HEK293 (cell line): ENCODE measurements at regions not wholly inside any gene's neighbourhood (a gene's known extent, or its start where the extent isn't known, plus 50 kb on each side); places are given as distances from the start of the nearest gene placed in this dataset.

ENCODE experiments used
- CTCF ChIA-PET: fragments of 350-600 bp; formaldehyde crosslinking; extraction: SDS; loops from one replicate; lab custom pipeline; 2021; ENCODE audit warnings: antibody characterized with exemption; lab: Yijun Ruan, JAX
- POLR2A ChIA-PET: fragments of 300-600 bp; formaldehyde crosslinking; extraction: SDS; loops from one replicate; lab custom pipeline; 2020; ENCODE audit warnings: antibody characterized with exemption, inconsistent platforms; lab: Yijun Ruan, JAX
- H3K27ac ChIP-seq: fragments of 200-500 bp; sonication (Bioruptor generic); 2 replicates; pipeline ENCODE4 v1.5.1; 2014; ENCODE audit warnings: low read depth, low read length, control low read depth, inconsistent platforms; ENCODE audit errors: extremely low read depth
- H3K36me3 ChIP-seq, 2 experiments: fragments of 200-500 bp in 1 of 2; sonication (Bioruptor generic) in 1 of 2; 1 replicate in 1 of 2; 2 replicates in 1 of 2; pipeline ENCODE4 v1.5.1; 2014 to 2017; ENCODE audit warnings: inconsistent platforms in 2 of 2, low read length in 2 of 2; ENCODE audit not compliant: control insufficient read depth in 2 of 2, insufficient read depth in 1 of 2
- H3K4me1 ChIP-seq: fragments of 200-500 bp; sonication (Bioruptor generic); 2 replicates; pipeline ENCODE4 v1.5.1; 2014; ENCODE audit warnings: mild to moderate bottlenecking, low read length, inconsistent platforms; ENCODE audit not compliant: control insufficient read depth, insufficient read depth
- H3K4me3 ChIP-seq: 2 replicates; pipeline ENCODE4 v1.5.1; 2011; ENCODE audit warnings: low read depth, mild to moderate bottlenecking, control low read depth, low read length, moderate library complexity
- H3K9me3 ChIP-seq: fragments of 200-500 bp; sonication (Bioruptor generic); 2 replicates; pipeline ENCODE4 v1.5.1; 2014; ENCODE audit warnings: low read depth, low read length, inconsistent platforms; ENCODE audit not compliant: control insufficient read depth, insufficient read depth
- ZNF2 ChIP-seq: fragments of 450-650 bp; formaldehyde crosslinking; IDR thresholded peaks from 2 replicates; pipeline ENCODE4 v1.5.1; 2016; ENCODE audit warnings: missing biosample characterization, missing genetic modification characterization
- ZNF211 ChIP-seq: fragments of 450-650 bp; formaldehyde crosslinking; IDR thresholded peaks from 2 replicates; pipeline ENCODE4 v1.5.1; 2016; ENCODE audit warnings: low read depth, missing biosample characterization, missing genetic modification characterization
- ZNF341 ChIP-seq: fragments of 450-650 bp; formaldehyde crosslinking; IDR thresholded peaks from 2 replicates; pipeline ENCODE4; 2016; ENCODE audit warnings: low read depth, missing biosample characterization, missing genetic modification characterization
- ZNF394 ChIP-seq: fragments of 450-650 bp; formaldehyde crosslinking; IDR thresholded peaks from 2 replicates; pipeline ENCODE4 v1.5.1; 2016; ENCODE audit warnings: missing biosample characterization, missing genetic modification characterization, mild to moderate bottlenecking, moderate library complexity, borderline replicate concordance
- ZNF510 ChIP-seq: fragments of 450-650 bp; formaldehyde crosslinking; IDR thresholded peaks from 2 replicates; pipeline ENCODE4 v1.5.1; 2018; ENCODE audit warnings: mild to moderate bottlenecking, missing genetic modification characterization, missing biosample characterization; ENCODE audit not compliant: insufficient replicate concordance
- ZNF558 ChIP-seq: fragments of 450-650 bp; formaldehyde crosslinking; IDR thresholded peaks from 2 replicates; pipeline ENCODE4 v1.5.1; 2016; ENCODE audit warnings: missing biosample characterization, missing genetic modification characterization
- ZNF792 ChIP-seq: fragments of 450-650 bp; formaldehyde crosslinking; IDR thresholded peaks from 2 replicates; pipeline ENCODE4 v1.5.1; 2016; ENCODE audit warnings: missing biosample characterization, missing genetic modification characterization
- TF ChIP-seq, protein P1 (sequence below): fragments of 450-650 bp; formaldehyde crosslinking; IDR thresholded peaks from 2 replicates; pipeline ENCODE4 v1.5.1; 2016; ENCODE audit warnings: missing biosample characterization, missing genetic modification characterization
- TF ChIP-seq, protein P2 (sequence below): fragments of 450-650 bp; formaldehyde crosslinking; conservative IDR thresholded peaks from 2 replicates; pipeline ENCODE4 v1.5.1; 2016; ENCODE audit warnings: low read depth, missing biosample characterization, missing genetic modification characterization
- TF ChIP-seq, protein P3 (sequence below): fragments of 450-650 bp; formaldehyde crosslinking; IDR thresholded peaks from 2 replicates; pipeline ENCODE4 v1.5.1; 2016; ENCODE audit warnings: missing biosample characterization, missing genetic modification characterization
- TF ChIP-seq, protein P4 (sequence below): fragments of 450-650 bp; IDR thresholded peaks from 2 replicates; pipeline ENCODE4 v1.5.1; 2018; ENCODE audit warnings: missing biosample characterization, mild to moderate bottlenecking, missing genetic modification characterization
- TF ChIP-seq, protein P5 (sequence below): fragments of 450-650 bp; formaldehyde crosslinking; IDR thresholded peaks from 2 replicates; pipeline ENCODE4; 2016; ENCODE audit warnings: missing biosample characterization, missing genetic modification characterization
- TF ChIP-seq, protein P6 (sequence below): fragments of 450-650 bp; formaldehyde crosslinking; IDR thresholded peaks from 2 replicates; pipeline ENCODE4 v1.5.1; 2016; ENCODE audit warnings: missing biosample characterization, missing genetic modification characterization, borderline replicate concordance
- TF ChIP-seq, protein P7 (sequence below): fragments of 450-650 bp; formaldehyde crosslinking; IDR thresholded peaks from 2 replicates; pipeline ENCODE4 v1.5.1; 2016; ENCODE audit warnings: missing biosample characterization, missing genetic modification characterization

DNA sequence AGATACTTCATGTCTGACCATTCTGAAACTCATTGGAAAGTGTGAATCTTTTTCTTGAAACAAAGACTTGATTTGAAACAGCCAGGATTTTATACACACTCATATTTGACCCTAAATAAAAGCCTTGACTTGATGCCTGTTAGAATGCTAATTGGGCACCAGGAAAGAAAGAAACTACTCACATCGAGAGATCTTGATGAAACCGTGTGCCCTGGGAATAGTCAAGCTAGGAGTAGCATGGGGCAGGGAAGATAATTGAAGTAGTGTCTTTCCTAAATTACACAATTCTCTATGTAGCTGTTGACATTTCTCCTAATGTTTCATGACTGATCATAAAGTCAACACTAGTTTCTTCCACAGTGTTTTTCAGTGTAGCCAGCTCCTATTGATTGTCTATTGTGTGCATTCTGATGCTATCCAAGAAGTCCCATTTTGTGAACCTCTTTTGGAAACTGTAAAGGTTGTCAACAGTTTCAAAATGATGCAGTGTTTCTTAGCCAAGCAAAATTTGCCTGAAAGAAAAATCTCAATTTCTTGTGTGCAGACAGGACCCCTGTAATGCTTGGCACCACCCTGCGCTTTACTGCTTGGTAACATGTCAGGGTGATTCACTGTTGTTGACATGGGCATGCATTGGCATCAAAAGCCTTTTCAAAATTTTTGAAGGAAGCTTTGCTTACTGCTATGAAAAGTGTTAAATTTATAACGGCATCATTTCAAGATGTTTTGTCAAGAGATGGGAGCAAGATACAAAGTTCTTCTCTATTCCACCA lies 52.5 kb upstream of the OTOL1 start:
- no peak overlapping the region for H3K27ac ChIP-seq
- ChIA-PET CTCF (interaction anchor here (0.6 kb wide), 1 partner anchor 20 kb away, joined by 3 read pairs; no protein-coding TSS in a partner anchor), POLR2A (no interaction called here)

DNA sequence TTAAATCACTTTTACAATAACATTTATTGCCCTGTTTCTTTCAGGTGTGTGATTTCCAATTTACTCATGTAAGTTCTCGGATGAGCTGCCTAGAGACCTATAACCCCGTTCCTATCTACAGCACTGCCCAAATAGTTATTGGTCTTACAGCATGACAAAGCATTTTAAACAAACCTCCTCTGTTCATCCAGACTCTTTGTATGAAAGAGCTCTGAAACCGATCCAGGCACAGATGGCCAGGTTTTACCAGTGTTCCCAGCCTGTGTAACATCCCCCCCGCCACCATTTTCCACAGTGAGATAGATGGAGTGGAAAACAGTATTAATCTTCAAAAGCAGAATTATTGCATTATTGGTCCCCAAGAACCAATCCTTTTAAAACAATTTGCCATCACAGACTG lies 59.0 kb upstream of the SPTSSB start:
- Histone ChIP-seq H3K36me3 (no peaks in the 10 kb centered on the region), H3K4me3 (no peak overlapping the region), H3K9me3 (no peaks in the 10 kb centered on the region), H3K27ac (no peak overlapping the region), H3K4me1 (no peaks in the 10 kb centered on the region)
- POLR2A ChIA-PET, result no interaction called here
- CTCF ChIA-PET, result no interaction called here
- TF ChIP-seq, protein P1, sequence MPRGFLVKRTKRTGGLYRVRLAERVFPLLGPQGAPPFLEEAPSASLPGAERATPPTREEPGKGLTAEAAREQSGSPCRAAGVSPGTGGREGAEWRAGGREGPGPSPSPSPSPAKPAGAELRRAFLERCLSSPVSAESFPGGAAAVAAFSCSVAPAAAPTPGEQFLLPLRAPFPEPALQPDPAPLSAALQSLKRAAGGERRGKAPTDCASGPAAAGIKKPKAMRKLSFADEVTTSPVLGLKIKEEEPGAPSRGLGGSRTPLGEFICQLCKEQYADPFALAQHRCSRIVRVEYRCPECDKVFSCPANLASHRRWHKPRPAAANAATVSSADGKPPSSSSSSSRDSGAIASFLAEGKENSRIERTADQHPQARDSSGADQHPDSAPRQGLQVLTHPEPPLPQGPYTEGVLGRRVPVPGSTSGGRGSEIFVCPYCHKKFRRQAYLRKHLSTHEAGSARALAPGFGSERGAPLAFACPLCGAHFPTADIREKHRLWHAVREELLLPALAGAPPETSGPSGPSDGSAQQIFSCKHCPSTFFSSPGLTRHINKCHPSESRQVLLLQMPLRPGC (tag by site-specific recombination), result no peak
- no peak for TF ChIP-seq ZNF341 (tag by site-specific recombination)
- TF ChIP-seq ZNF211 (tag by site-specific recombination), result no peak
- no peak for TF ChIP-seq ZNF2 (tag by site-specific recombination)
- TF ChIP-seq, protein P2, sequence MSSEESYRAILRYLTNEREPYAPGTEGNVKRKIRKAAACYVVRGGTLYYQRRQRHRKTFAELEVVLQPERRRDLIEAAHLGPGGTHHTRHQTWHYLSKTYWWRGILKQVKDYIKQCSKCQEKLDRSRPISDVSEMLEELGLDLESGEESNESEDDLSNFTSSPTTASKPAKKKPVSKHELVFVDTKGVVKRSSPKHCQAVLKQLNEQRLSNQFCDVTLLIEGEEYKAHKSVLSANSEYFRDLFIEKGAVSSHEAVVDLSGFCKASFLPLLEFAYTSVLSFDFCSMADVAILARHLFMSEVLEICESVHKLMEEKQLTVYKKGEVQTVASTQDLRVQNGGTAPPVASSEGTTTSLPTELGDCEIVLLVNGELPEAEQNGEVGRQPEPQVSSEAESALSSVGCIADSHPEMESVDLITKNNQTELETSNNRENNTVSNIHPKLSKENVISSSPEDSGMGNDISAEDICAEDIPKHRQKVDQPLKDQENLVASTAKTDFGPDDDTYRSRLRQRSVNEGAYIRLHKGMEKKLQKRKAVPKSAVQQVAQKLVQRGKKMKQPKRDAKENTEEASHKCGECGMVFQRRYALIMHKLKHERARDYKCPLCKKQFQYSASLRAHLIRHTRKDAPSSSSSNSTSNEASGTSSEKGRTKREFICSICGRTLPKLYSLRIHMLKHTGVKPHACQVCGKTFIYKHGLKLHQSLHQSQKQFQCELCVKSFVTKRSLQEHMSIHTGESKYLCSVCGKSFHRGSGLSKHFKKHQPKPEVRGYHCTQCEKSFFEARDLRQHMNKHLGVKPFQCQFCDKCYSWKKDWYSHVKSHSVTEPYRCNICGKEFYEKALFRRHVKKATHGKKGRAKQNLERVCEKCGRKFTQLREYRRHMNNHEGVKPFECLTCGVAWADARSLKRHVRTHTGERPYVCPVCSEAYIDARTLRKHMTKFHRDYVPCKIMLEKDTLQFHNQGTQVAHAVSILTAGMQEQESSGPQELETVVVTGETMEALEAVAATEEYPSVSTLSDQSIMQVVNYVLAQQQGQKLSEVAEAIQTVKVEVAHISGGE, result no peak
- TF ChIP-seq ZNF792, result no peak

More for the DNA sequence above, 52.5 kb upstream of the OTOL1 start:
- Histone ChIP-seq H3K4me1 (no peaks in the 10 kb centered on the region), H3K9me3 (no peaks in the 10 kb centered on the region), H3K4me3 (no peak overlapping the region)
- TF ChIP-seq, protein P3, sequence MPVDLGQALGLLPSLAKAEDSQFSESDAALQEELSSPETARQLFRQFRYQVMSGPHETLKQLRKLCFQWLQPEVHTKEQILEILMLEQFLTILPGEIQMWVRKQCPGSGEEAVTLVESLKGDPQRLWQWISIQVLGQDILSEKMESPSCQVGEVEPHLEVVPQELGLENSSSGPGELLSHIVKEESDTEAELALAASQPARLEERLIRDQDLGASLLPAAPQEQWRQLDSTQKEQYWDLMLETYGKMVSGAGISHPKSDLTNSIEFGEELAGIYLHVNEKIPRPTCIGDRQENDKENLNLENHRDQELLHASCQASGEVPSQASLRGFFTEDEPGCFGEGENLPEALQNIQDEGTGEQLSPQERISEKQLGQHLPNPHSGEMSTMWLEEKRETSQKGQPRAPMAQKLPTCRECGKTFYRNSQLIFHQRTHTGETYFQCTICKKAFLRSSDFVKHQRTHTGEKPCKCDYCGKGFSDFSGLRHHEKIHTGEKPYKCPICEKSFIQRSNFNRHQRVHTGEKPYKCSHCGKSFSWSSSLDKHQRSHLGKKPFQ (tag by site-specific recombination), result no peak
- TF ChIP-seq, protein P4, sequence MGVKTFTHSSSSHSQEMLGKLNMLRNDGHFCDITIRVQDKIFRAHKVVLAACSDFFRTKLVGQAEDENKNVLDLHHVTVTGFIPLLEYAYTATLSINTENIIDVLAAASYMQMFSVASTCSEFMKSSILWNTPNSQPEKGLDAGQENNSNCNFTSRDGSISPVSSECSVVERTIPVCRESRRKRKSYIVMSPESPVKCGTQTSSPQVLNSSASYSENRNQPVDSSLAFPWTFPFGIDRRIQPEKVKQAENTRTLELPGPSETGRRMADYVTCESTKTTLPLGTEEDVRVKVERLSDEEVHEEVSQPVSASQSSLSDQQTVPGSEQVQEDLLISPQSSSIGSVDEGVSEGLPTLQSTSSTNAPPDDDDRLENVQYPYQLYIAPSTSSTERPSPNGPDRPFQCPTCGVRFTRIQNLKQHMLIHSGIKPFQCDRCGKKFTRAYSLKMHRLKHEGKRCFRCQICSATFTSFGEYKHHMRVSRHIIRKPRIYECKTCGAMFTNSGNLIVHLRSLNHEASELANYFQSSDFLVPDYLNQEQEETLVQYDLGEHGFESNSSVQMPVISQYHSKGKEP, result no peak
- TF ChIP-seq ZNF558 (no peak), ZNF341 (tag by site-specific recombination) (no peak), ZNF394 (tag by site-specific recombination) (no peak), ZNF510 (tag by site-specific recombination) (no peak)
- TF ChIP-seq, protein P5, sequence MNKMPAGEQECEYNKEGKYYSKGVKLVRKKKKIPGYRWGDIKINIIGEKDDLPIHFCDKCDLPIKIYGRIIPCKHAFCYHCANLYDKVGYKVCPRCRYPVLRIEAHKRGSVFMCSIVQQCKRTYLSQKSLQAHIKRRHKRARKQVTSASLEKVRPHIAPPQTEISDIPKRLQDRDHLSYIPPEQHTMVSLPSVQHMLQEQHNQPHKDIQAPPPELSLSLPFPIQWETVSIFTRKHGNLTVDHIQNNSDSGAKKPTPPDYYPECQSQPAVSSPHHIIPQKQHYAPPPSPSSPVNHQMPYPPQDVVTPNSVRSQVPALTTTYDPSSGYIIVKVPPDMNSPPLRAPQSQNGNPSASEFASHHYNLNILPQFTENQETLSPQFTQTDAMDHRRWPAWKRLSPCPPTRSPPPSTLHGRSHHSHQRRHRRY (tag by site-specific recombination), result no peak
- TF ChIP-seq, protein P6, sequence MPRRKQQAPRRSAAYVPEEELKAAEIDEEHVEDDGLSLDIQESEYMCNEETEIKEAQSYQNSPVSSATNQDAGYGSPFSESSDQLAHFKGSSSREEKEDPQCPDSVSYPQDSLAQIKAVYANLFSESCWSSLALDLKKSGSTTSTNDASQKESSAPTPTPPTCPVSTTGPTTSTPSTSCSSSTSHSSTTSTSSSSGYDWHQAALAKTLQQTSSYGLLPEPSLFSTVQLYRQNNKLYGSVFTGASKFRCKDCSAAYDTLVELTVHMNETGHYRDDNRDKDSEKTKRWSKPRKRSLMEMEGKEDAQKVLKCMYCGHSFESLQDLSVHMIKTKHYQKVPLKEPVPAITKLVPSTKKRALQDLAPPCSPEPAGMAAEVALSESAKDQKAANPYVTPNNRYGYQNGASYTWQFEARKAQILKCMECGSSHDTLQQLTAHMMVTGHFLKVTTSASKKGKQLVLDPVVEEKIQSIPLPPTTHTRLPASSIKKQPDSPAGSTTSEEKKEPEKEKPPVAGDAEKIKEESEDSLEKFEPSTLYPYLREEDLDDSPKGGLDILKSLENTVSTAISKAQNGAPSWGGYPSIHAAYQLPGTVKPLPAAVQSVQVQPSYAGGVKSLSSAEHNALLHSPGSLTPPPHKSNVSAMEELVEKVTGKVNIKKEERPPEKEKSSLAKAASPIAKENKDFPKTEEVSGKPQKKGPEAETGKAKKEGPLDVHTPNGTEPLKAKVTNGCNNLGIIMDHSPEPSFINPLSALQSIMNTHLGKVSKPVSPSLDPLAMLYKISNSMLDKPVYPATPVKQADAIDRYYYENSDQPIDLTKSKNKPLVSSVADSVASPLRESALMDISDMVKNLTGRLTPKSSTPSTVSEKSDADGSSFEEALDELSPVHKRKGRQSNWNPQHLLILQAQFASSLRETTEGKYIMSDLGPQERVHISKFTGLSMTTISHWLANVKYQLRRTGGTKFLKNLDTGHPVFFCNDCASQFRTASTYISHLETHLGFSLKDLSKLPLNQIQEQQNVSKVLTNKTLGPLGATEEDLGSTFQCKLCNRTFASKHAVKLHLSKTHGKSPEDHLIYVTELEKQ, result no peak
- TF ChIP-seq, protein P7, sequence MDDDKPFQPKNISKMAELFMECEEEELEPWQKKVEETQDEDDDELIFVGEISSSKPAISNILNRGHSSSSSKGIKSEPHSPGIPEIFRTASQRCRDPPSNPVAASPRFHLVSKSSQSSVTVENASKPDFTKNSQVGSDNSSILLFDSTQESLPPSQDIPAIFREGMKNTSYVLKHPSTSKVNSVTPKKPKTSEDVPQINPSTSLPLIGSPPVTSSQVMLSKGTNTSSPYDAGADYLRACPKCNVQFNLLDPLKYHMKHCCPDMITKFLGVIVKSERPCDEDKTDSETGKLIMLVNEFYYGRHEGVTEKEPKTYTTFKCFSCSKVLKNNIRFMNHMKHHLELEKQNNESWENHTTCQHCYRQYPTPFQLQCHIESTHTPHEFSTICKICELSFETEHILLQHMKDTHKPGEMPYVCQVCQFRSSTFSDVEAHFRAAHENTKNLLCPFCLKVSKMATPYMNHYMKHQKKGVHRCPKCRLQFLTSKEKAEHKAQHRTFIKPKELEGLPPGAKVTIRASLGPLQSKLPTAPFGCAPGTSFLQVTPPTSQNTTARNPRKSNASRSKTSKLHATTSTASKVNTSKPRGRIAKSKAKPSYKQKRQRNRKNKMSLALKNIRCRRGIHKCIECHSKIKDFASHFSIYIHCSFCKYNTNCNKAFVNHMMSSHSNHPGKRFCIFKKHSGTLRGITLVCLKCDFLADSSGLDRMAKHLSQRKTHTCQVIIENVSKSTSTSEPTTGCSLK (tag by site-specific recombination), result no peak
- TF ChIP-seq, all 188 proteins: peak for 0
- no peaks in the 10 kb centered on the region for H3K36me3 ChIP-seq
